GM23338 (cell line): ENCODE measurements at regions not wholly inside any gene's neighbourhood (a gene's known extent, or its start where the extent isn't known, plus 50 kb on each side); places are given as distances from the start of the nearest gene placed in this dataset.

Experiments
- ATAC-seq: fragments of 200-7000 bp; cut with Tn5 transposase; 3 replicates; pipeline ENCODE4 v1.9.1; 2020
- DNase-seq: peaks from one replicate; pipeline ENCODE4 v3.0.0-alpha.2; 2015; ENCODE audit warnings: low spot score
- H2AFZ ChIP-seq: fragments of 200-600 bp; sonication (generic); 2 replicates; pipeline ENCODE4 v1.8.0; 2016; ENCODE audit warnings: antibody characterized with exemption, mild to moderate bottlenecking, moderate library complexity
- H3F3A ChIP-seq: fragments of 200-600 bp; sonication (generic); replicated peaks from 2 replicates; pipeline ENCODE4 v1.8.0; 2017; ENCODE audit warnings: antibody characterized with exemption, mixed run types, low read depth
- H3K27ac ChIP-seq: fragments of 200-600 bp; sonication (generic); 2 replicates; pipeline ENCODE4 v1.6.1; 2016; ENCODE audit warnings: low read depth
- H3K27me3 ChIP-seq: fragments of 200-600 bp; sonication (generic); 2 replicates; pipeline ENCODE4 v1.8.0; 2016; ENCODE audit warnings: mild to moderate bottlenecking, mixed run types, moderate library complexity; ENCODE audit not compliant: insufficient read depth
- H3K36me3 ChIP-seq: fragments of 200-600 bp; sonication (generic); 2 replicates; pipeline ENCODE4 v1.8.0; 2016; ENCODE audit warnings: mild to moderate bottlenecking; ENCODE audit not compliant: insufficient read depth
- H3K4me1 ChIP-seq: fragments of 200-600 bp; sonication (generic); 2 replicates; pipeline ENCODE4 v1.8.0; 2016; ENCODE audit warnings: mild to moderate bottlenecking, moderate library complexity; ENCODE audit not compliant: insufficient read depth
- H3K4me2 ChIP-seq: fragments of 200-600 bp; sonication (generic); 2 replicates; pipeline ENCODE4 v1.7.1; 2017; ENCODE audit warnings: mixed run types
- H3K4me3 ChIP-seq: fragments of 200-600 bp; sonication (generic); 2 replicates; pipeline ENCODE4 v1.6.1; 2016; ENCODE audit warnings: mixed run types
- H3K79me2 ChIP-seq: fragments of 200-600 bp; sonication (generic); replicated peaks from 2 replicates; pipeline ENCODE4 v1.8.0; 2017; ENCODE audit warnings: mild to moderate bottlenecking; ENCODE audit not compliant: insufficient read depth
- H3K9me2 ChIP-seq: fragments of 200-600 bp; sonication (generic); 2 replicates; pipeline ENCODE4 v1.8.0; 2017; ENCODE audit not compliant: insufficient read depth
- H4K20me1 ChIP-seq: fragments of 200-600 bp; sonication (generic); replicated peaks from 2 replicates; pipeline ENCODE4 v1.8.0; 2017; ENCODE audit warnings: mild to moderate bottlenecking; ENCODE audit not compliant: insufficient read depth
- H3K27ac Mint-ChIP-seq: 2 replicates; pipeline ENCODE4 v1.8.0; 2020; ENCODE audit warnings: inconsistent platforms, mild to moderate bottlenecking, moderate library complexity, mixed read lengths
- H3K27me3 Mint-ChIP-seq: 3 replicates; pipeline ENCODE4 v1.8.0; 2022; ENCODE audit warnings: low read depth, mild to moderate bottlenecking, moderate library complexity, mixed read lengths, inconsistent platforms; ENCODE audit not compliant: insufficient read depth, poor library complexity
- H3K36me3 Mint-ChIP-seq: 3 replicates; pipeline ENCODE4 v1.8.0; 2021; ENCODE audit warnings: low read depth, mild to moderate bottlenecking, inconsistent platforms, moderate library complexity, mixed read lengths
- H3K4me1 Mint-ChIP-seq: 3 replicates; pipeline ENCODE4 v1.8.0; 2020; ENCODE audit warnings: mild to moderate bottlenecking, inconsistent platforms, mixed read lengths
- H3K4me3 Mint-ChIP-seq: 3 replicates; pipeline ENCODE4 v1.8.0; 2021; ENCODE audit warnings: moderate library complexity, mild to moderate bottlenecking, inconsistent platforms, mixed read lengths
- H3K9me3 Mint-ChIP-seq: 3 replicates; pipeline ENCODE4 v1.8.0; 2020; ENCODE audit warnings: moderate library complexity, mild to moderate bottlenecking, inconsistent platforms, mixed read lengths
- CTCF ChIP-seq, 2 experiments: fragments of 200-600 bp in 1 of 2; sonication (generic) in 1 of 2; conservative IDR thresholded peaks; 2 replicates each; pipeline versions ENCODE4 v1.5.1 to v1.6.1; 2016 to 2017; ENCODE audit warnings: antibody characterized with exemption in 2 of 2, low read depth in 2 of 2, mild to moderate bottlenecking in 2 of 2, moderate library complexity in 1 of 2
- NANOG ChIP-seq: IDR thresholded peaks from 2 replicates; pipeline ENCODE4 v1.6.1; 2016; ENCODE audit warnings: antibody characterized with exemption, borderline replicate concordance
- ZNF114 ChIP-seq: fragments of 250-450 bp; sonication (Bioruptor Pico); IDR thresholded peaks from 2 replicates; pipeline ENCODE4 v1.5.0; 2020; ENCODE audit warnings: mild to moderate bottlenecking, moderate library complexity
- ZNF331 ChIP-seq: fragments of 250-450 bp; sonication (Bioruptor Pico); IDR thresholded peaks from 2 replicates; pipeline ENCODE4 v1.5.0; 2020; ENCODE audit warnings: low read depth, mild to moderate bottlenecking, moderate library complexity
- ZNF462 ChIP-seq: fragments of 250-450 bp; sonication (Bioruptor Pico); IDR thresholded peaks from 2 replicates; pipeline ENCODE4 v1.5.0; 2020; ENCODE audit warnings: mild to moderate bottlenecking, moderate library complexity

GRCh38 chr13:53379485-53379884 lies 350.9 kb downstream of the OLFM4 start (continued):
- TF ChIP-seq ZNF462 (CRISPR knock-in tag): no peak
- no peak for TF ChIP-seq NANOG

GRCh38 chr13:53382008-53382407 lies 353.4 kb downstream of the OLFM4 start:
- Histone ChIP-seq H2AFZ (no peak overlapping the region), H3K4me2 (no peak overlapping the region), H3K4me3 (no peak overlapping the region), H3F3A (no peaks in the 10 kb centered on the region), H3K27me3 (no peaks in the 10 kb centered on the region), H3K9me2 (no peaks in the 10 kb centered on the region), H3K27ac (no peak overlapping the region), H3K79me2 (no peaks in the 10 kb centered on the region), H3K4me1 (no peaks in the 10 kb centered on the region), H4K20me1 (no peaks in the 10 kb centered on the region), H3K36me3 (no peaks in the 10 kb centered on the region)
- no peak overlapping the region for H3K27ac Mint-ChIP-seq
- H3K27me3 Mint-ChIP-seq: peaks cover 3% of the 10 kb centered on the region
- no peak for TF ChIP-seq ZNF114 (CRISPR knock-in tag)
- TF ChIP-seq ZNF462 (CRISPR knock-in tag): no peak
- peak; percentile 61 to 62 for TF ChIP-seq CTCF (conservative IDR thresholded peaks at IDR 0.05; ENCODE audit: low read depth in 2 of 2)
- no peak for TF ChIP-seq ZNF331 (CRISPR knock-in tag)
- DNase-seq: peak; percentile 69
- peaks cover 14% of the 10 kb centered on the region for H3K4me1 Mint-ChIP-seq
- no peak overlapping the region for H3K4me3 Mint-ChIP-seq
- H3K36me3 Mint-ChIP-seq: no peaks in the 10 kb centered on the region
- peak; percentile 92 for ATAC-seq
- no peaks in the 10 kb centered on the region for H3K9me3 Mint-ChIP-seq
